NT2/D1 (cell line): ENCODE measurements at regions not wholly inside any gene's neighbourhood (a gene's known extent, or its start where the extent isn't known, plus 50 kb on each side); places are given as distances from the start of the nearest gene placed in this dataset.

ENCODE experiments used
- SUZ12 ChIP-seq: IDR thresholded peaks from 2 replicates; pipeline ENCODE4 v1.6.1; 2011; ENCODE audit not compliant: insufficient read length, insufficient read depth; ENCODE audit errors: extremely low read depth
- YY1 ChIP-seq: IDR thresholded peaks from 2 replicates; pipeline ENCODE4 v1.6.1; 2011; ENCODE audit not compliant: insufficient read length, insufficient read depth
- ZNF274 ChIP-seq: IDR thresholded peaks from 2 replicates; pipeline ENCODE4 v1.6.1; 2011; ENCODE audit warnings: mild to moderate bottlenecking, low read depth, low read length

- TF ChIP-seq SUZ12: no peak
- no peak for TF ChIP-seq YY1
- TF ChIP-seq ZNF274: no peak
Measured at GRCh38 chr21:27209546-27209945, 242.7 kb upstream of the ADAMTS5 start.
